IMR-90 (cell line): ENCODE measurements at regions not wholly inside any gene's neighbourhood (a gene's known extent, or its start where the extent isn't known, plus 50 kb on each side); places are given as distances from the start of the nearest gene placed in this dataset.

Source experiments
- ATAC-seq: fragments of 200-7000 bp; cut with Tn5 transposase; 2 replicates; pipeline ENCODE4 v1.9.1; 2020; ENCODE audit warnings: low read depth, mild to moderate bottlenecking, moderate library complexity
- BruUV-seq: library from RNA; stranded (reverse); fragments of 400-500 nt; replicated peaks from 2 replicates; lab custom pipeline; 2021; lab: Mats Ljungman, UMichigan
- CTCF ChIA-PET: fragments of 300-600 bp; formaldehyde crosslinking; extraction: SDS; loops from one replicate; lab custom pipeline; 2021; ENCODE audit warnings: antibody characterized with exemption; lab: Yijun Ruan, JAX
- POLR2A ChIA-PET: fragments of 300-600 bp; sonication (Branson Sonifier 250); formaldehyde crosslinking; loops from one replicate; lab custom pipeline; 2022; ENCODE audit warnings: antibody characterized with exemption; ENCODE audit not compliant: unreplicated experiment; lab: Charles Lee
- DNase-seq: peaks from one replicate; pipeline ENCODE4 v3.0.0; 2013
- H2AFZ ChIP-seq: replicated peaks from 2 replicates; pipeline ENCODE3; 2013; ENCODE audit warnings: low read length, mild to moderate bottlenecking; ENCODE audit not compliant: poor library complexity
- H2AK5ac ChIP-seq: 2 replicates; pipeline ENCODE4 v1.6.1; 2013; ENCODE audit warnings: low read depth, low read length, inconsistent platforms
- H2AK9ac ChIP-seq: replicated peaks from 2 replicates; pipeline ENCODE3; 2013; ENCODE audit warnings: mild to moderate bottlenecking, low read depth, low read length, moderate library complexity; ENCODE audit not compliant: poor library complexity
- H2BK120ac ChIP-seq: 2 replicates; pipeline ENCODE4 v1.6.1; 2013; ENCODE audit warnings: low read depth, low read length, inconsistent platforms
- H2BK15ac ChIP-seq: 3 replicates; pipeline ENCODE4 v1.6.1; 2013; ENCODE audit warnings: low read depth, low read length, inconsistent platforms
- H2BK20ac ChIP-seq: 2 replicates; pipeline ENCODE4 v1.6.1; 2013; ENCODE audit warnings: low read depth, mild to moderate bottlenecking, inconsistent platforms, low read length, moderate library complexity
- H2BK5ac ChIP-seq: 2 replicates; pipeline ENCODE4 v1.6.1; 2013; ENCODE audit warnings: mild to moderate bottlenecking, low read depth, low read length, inconsistent platforms; ENCODE audit not compliant: poor library complexity, severe bottlenecking
- H3K14ac ChIP-seq: replicated peaks from 2 replicates; pipeline ENCODE4 v1.6.1; 2013; ENCODE audit warnings: low read depth, low read length, inconsistent platforms
- H3K18ac ChIP-seq: 2 replicates; pipeline ENCODE4 v1.6.1; 2013; ENCODE audit warnings: low read depth, low read length, control low read depth
- H3K23ac ChIP-seq: 2 replicates; pipeline ENCODE4 v1.6.1; 2013; ENCODE audit warnings: low read depth, low read length, inconsistent platforms
- H3K27ac ChIP-seq: 2 replicates; pipeline ENCODE4 v1.5.1; 2013; ENCODE audit warnings: mild to moderate bottlenecking, control low read depth, low read length; ENCODE audit not compliant: insufficient read depth
- H3K27me3 ChIP-seq: 2 replicates; pipeline ENCODE4 v1.6.1; 2013; ENCODE audit warnings: low read length; ENCODE audit not compliant: control insufficient read depth, insufficient read depth
- H3K36me3 ChIP-seq: 2 replicates; pipeline ENCODE4 v1.6.1; 2013; ENCODE audit warnings: low read length, mixed read lengths; ENCODE audit not compliant: control insufficient read depth, insufficient read depth
- H3K4ac ChIP-seq: 2 replicates; pipeline ENCODE4 v1.6.1; 2013; ENCODE audit warnings: low read depth, low read length, inconsistent platforms
- H3K4me1 ChIP-seq: 2 replicates; pipeline ENCODE4 v1.6.1; 2013; ENCODE audit warnings: low read length, mixed read lengths; ENCODE audit not compliant: control insufficient read depth, insufficient read depth
- H3K4me2 ChIP-seq: 2 replicates; pipeline ENCODE4 v1.6.1; 2013; ENCODE audit warnings: low read depth, mild to moderate bottlenecking, control low read depth, low read length, moderate library complexity
- H3K4me3 ChIP-seq: 2 replicates; pipeline ENCODE4 v1.5.1; 2013; ENCODE audit warnings: low read depth, mild to moderate bottlenecking, control low read depth, low read length, moderate library complexity; ENCODE audit not compliant: insufficient read depth
- H3K56ac ChIP-seq: 2 replicates; pipeline ENCODE4 v1.6.1; 2013; ENCODE audit warnings: low read length, inconsistent platforms; ENCODE audit not compliant: insufficient read depth; ENCODE audit errors: extremely low read depth
- H3K79me1 ChIP-seq, 2 experiments: 2 replicates each; pipeline ENCODE4 v1.6.1; 2013; ENCODE audit warnings: low read length in 2 of 2, inconsistent platforms in 1 of 2, low read depth in 1 of 2
- H3K9ac ChIP-seq: 2 replicates; pipeline ENCODE4 v1.6.1; 2013; ENCODE audit warnings: low read depth, low read length, control low read depth
- H3K9me1 ChIP-seq: 2 replicates; pipeline ENCODE4 v1.6.1; 2013; ENCODE audit warnings: low read length, inconsistent platforms; ENCODE audit not compliant: insufficient read depth
- H3K9me3 ChIP-seq: 2 replicates; pipeline ENCODE4 v1.6.1; 2013; ENCODE audit warnings: low read length; ENCODE audit not compliant: control insufficient read depth, insufficient read depth
- H4K20me1 ChIP-seq: 2 replicates; pipeline ENCODE4 v1.6.1; 2013; ENCODE audit warnings: low read length, inconsistent platforms; ENCODE audit not compliant: insufficient read depth
- H4K5ac ChIP-seq: 2 replicates; pipeline ENCODE4 v1.6.1; 2013; ENCODE audit warnings: mild to moderate bottlenecking, low read depth, low read length, control low read depth
- H4K8ac ChIP-seq, 2 experiments: 2 replicates each; pipeline ENCODE4 v1.6.1; 2013; ENCODE audit warnings: low read depth in 2 of 2, low read length in 2 of 2, control low read depth in 1 of 2, inconsistent platforms in 1 of 2
- H4K91ac ChIP-seq: 2 replicates; pipeline ENCODE4 v1.6.1; 2013; ENCODE audit warnings: low read depth, low read length, inconsistent platforms; ENCODE audit not compliant: insufficient read depth
- BHLHE40 ChIP-seq: fragments of 150-350 bp; IDR thresholded peaks from 2 replicates; pipeline ENCODE4 v1.6.1; 2016; ENCODE audit warnings: mild to moderate bottlenecking, low read depth, low read length
- CEBPB ChIP-seq: IDR thresholded peaks from 2 replicates; pipeline ENCODE4 v1.6.1; 2012; ENCODE audit warnings: low read depth, low read length, improper control_type of control experiment
- CHD1 ChIP-seq: IDR thresholded peaks from 2 replicates; pipeline ENCODE4 v1.6.1; 2012; ENCODE audit warnings: low read depth, low read length, improper control_type of control experiment
- FOS ChIP-seq: fragments of 150-350 bp; IDR thresholded peaks from 2 replicates; pipeline ENCODE4 v1.6.1; 2016; ENCODE audit warnings: low read depth, low read length
- MXI1 ChIP-seq: IDR thresholded peaks from 2 replicates; pipeline ENCODE4 v1.6.1; 2012; ENCODE audit warnings: low read depth, mild to moderate bottlenecking, low read length, moderate library complexity, borderline replicate concordance
- NFE2L2 ChIP-seq: fragments of 150-350 bp; IDR thresholded peaks from 2 replicates; pipeline ENCODE4 v1.6.1; 2016; ENCODE audit warnings: low read depth, mild to moderate bottlenecking, low read length
- RAD21 ChIP-seq: IDR thresholded peaks from 2 replicates; pipeline ENCODE4 v1.6.1; 2012; ENCODE audit warnings: low read length, improper control_type of control experiment
- RCOR1 ChIP-seq: IDR thresholded peaks from 2 replicates; pipeline ENCODE4 v1.6.1; 2012; ENCODE audit warnings: mild to moderate bottlenecking, low read length, improper control_type of control experiment; ENCODE audit not compliant: insufficient replicate concordance
- RFX5 ChIP-seq: IDR thresholded peaks from 2 replicates; pipeline ENCODE4 v1.8.0; 2012; ENCODE audit warnings: low read depth, mild to moderate bottlenecking, low read length, moderate library complexity
- WGBS, 2 experiments: methylation state at CpG; one replicate each; pipeline versions ENCODE4 v1.1.5 to v1.1.7; 2013; ENCODE audit warnings: missing lambda C conversion rate in 2 of 2; ENCODE audit not compliant: insufficient read length in 1 of 2; ENCODE audit errors: extremely low coverage in 2 of 2; 5-methylcytosine and 5-hydroxymethylcytosine counted together
- dilution Hi-C: fragments of 300-500 bp; cut with HindIII; formaldehyde crosslinking; loops from one replicate; pipeline ENCODE4 v1.14.3; 2018; ENCODE audit warnings: low sequenced_read_pairs; ENCODE audit not compliant: unreplicated experiment
- in situ Hi-C: fragments of 300-500 bp; cut with MboI; formaldehyde crosslinking; loops from 3 replicates; pipeline ENCODE4 v1.14.3; 2019; ENCODE audit warnings: low sequenced_read_pairs, inconsistent platforms, mixed read lengths
- intact Hi-C: fragments of 100-400 bp; cut with micrococcal nuclease; formaldehyde crosslinking; loops from 2 replicates; pipeline ENCODE4 v1.10.0; 2022
- TF ChIP-seq, protein P1 (sequence below): fragments of 150-350 bp; IDR thresholded peaks from 2 replicates; pipeline ENCODE4 v1.6.1; 2016; ENCODE audit warnings: low read depth, mild to moderate bottlenecking, low read length, moderate library complexity, borderline replicate concordance
- TF ChIP-seq, protein P2 (sequence below): conservative IDR thresholded peaks from 2 replicates; pipeline ENCODE4 v1.5.1; 2012; ENCODE audit warnings: mild to moderate bottlenecking, low read depth, low read length, improper control_type of control experiment
- TF ChIP-seq, protein P3 (sequence below): fragments of 150-350 bp; IDR thresholded peaks from 2 replicates; pipeline ENCODE4 v1.6.1; 2017; ENCODE audit warnings: mild to moderate bottlenecking, antibody characterized with exemption, low read length, low read depth

DNA sequence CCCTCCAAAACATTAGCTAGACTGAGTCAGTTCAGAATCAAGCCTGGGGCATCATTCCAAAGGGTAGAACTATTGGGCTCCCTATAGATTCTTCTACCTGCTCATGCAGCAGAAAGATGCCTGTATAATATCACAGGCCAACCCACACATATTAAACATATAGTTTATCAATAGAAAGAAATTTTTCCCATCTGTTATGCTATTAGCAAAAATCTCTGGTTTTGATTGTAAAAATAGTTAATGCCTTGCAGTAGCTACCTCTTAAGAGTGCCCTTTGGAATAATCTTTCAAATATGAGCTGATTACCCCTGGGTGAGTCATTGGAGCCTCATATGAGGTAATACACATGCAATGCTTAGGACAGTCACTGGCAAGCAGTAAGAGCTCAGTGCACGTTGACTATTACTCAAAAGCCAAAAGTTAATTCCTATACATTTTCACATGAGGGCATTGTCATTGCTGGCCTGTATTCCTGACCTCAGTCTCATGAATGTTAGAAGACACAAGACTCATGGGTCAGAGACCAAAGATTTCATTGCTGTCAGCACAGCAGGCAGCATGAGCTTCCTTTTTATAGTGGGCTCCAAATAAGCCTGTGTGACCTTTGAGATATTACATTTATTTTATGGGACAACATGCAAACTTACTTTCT, 180.0 kb downstream of the FGFR2 start:
- Histone ChIP-seq H3K9me1 (no peaks in the 10 kb centered on the region), H2AK5ac (no peak overlapping the region), H3K9me3 (peaks cover 26% of the 10 kb centered on the region), H3K27ac (no peak overlapping the region), H2BK15ac (no peak overlapping the region), H3K56ac (no peak overlapping the region), H2AFZ (no peak overlapping the region), H3K18ac (no peak overlapping the region), H4K20me1 (no peaks in the 10 kb centered on the region), H2BK120ac (no peak overlapping the region), H3K36me3 (no peaks in the 10 kb centered on the region), H3K23ac (no peak overlapping the region), H3K4ac (no peak overlapping the region), H2AK9ac (no peak overlapping the region), H3K4me3 (no peak overlapping the region), H2BK5ac (no peak overlapping the region), H3K4me1 (no peaks in the 10 kb centered on the region), H3K4me2 (no peak overlapping the region), H2BK20ac (no peak overlapping the region), H4K8ac (no peak overlapping the region), H3K27me3 (no peaks in the 10 kb centered on the region), H3K14ac (no peak overlapping the region), H4K5ac (no peak overlapping the region), H4K91ac (no peak overlapping the region), H3K9ac (no peak overlapping the region), H3K79me1 (no peaks in the 10 kb centered on the region)
- intact Hi-C loops (no loop called here), in situ Hi-C loops (no loop called here), dilution Hi-C loops (no loop called here)
- TF ChIP-seq RFX5 (no peak), RCOR1 (no peak), RAD21 (no peak), BHLHE40 (no peak), MXI1 (no peak), CHD1 (no peak), NFE2L2 (no peak), CEBPB (no peak), FOS (no peak)
- TF ChIP-seq, protein P1, sequence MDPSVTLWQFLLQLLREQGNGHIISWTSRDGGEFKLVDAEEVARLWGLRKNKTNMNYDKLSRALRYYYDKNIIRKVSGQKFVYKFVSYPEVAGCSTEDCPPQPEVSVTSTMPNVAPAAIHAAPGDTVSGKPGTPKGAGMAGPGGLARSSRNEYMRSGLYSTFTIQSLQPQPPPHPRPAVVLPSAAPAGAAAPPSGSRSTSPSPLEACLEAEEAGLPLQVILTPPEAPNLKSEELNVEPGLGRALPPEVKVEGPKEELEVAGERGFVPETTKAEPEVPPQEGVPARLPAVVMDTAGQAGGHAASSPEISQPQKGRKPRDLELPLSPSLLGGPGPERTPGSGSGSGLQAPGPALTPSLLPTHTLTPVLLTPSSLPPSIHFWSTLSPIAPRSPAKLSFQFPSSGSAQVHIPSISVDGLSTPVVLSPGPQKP: no peak
- TF ChIP-seq, protein P2, sequence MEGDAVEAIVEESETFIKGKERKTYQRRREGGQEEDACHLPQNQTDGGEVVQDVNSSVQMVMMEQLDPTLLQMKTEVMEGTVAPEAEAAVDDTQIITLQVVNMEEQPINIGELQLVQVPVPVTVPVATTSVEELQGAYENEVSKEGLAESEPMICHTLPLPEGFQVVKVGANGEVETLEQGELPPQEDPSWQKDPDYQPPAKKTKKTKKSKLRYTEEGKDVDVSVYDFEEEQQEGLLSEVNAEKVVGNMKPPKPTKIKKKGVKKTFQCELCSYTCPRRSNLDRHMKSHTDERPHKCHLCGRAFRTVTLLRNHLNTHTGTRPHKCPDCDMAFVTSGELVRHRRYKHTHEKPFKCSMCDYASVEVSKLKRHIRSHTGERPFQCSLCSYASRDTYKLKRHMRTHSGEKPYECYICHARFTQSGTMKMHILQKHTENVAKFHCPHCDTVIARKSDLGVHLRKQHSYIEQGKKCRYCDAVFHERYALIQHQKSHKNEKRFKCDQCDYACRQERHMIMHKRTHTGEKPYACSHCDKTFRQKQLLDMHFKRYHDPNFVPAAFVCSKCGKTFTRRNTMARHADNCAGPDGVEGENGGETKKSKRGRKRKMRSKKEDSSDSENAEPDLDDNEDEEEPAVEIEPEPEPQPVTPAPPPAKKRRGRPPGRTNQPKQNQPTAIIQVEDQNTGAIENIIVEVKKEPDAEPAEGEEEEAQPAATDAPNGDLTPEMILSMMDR: no peak
- TF ChIP-seq, protein P3, sequence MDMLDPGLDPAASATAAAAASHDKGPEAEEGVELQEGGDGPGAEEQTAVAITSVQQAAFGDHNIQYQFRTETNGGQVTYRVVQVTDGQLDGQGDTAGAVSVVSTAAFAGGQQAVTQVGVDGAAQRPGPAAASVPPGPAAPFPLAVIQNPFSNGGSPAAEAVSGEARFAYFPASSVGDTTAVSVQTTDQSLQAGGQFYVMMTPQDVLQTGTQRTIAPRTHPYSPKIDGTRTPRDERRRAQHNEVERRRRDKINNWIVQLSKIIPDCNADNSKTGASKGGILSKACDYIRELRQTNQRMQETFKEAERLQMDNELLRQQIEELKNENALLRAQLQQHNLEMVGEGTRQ: no peak
- DNase-seq (no peak), ATAC-seq (no peak)
- WGBS, 2 experiments: no CpG with 5 or more reads among the region's 1 CpG
- no TSS peak for BruUV-seq
- POLR2A ChIA-PET: no interaction called here
- CTCF ChIA-PET: no interaction called here
